IPS-18a (cell line): ENCODE measurements at regions not wholly inside any gene's neighbourhood (a gene's known extent, or its start where the extent isn't known, plus 50 kb on each side); places are given as distances from the start of the nearest gene placed in this dataset.
"Not testable (repeated sequence)": the region's sequence is repeated elsewhere in the genome, so short reads cannot be mapped to it uniquely, and the experiment has no call there.

Experiments used
- H3K27ac ChIP-seq: one replicate; pipeline ENCODE4 v1.5.1; 2013; ENCODE audit warnings: low read length
- H3K27me3 ChIP-seq: one replicate; pipeline ENCODE4 v1.6.1; 2013; ENCODE audit warnings: mild to moderate bottlenecking, low read length; ENCODE audit not compliant: control insufficient read depth, insufficient read depth
- H3K36me3 ChIP-seq: one replicate; pipeline ENCODE4 v1.6.1; 2013; ENCODE audit warnings: low read depth, low read length; ENCODE audit not compliant: control insufficient read depth
- H3K4me1 ChIP-seq: one replicate; pipeline ENCODE4 v1.6.1; 2013; ENCODE audit warnings: low read depth, low read length; ENCODE audit not compliant: control insufficient read depth
- H3K4me3 ChIP-seq: one replicate; pipeline ENCODE4 v1.5.1; 2013; ENCODE audit warnings: low read length
- H3K9ac ChIP-seq: one replicate; pipeline ENCODE4 v1.6.1; 2013; ENCODE audit warnings: mild to moderate bottlenecking, low read length, moderate library complexity
- H3K9me3 ChIP-seq: one replicate; pipeline ENCODE4 v1.6.1; 2013; ENCODE audit warnings: low read depth, low read length; ENCODE audit not compliant: control insufficient read depth

GRCh38 chr4:15332377-15332776 is 95.5 kb upstream of the C1QTNF7 start:
- no peaks in the 10 kb centered on the region for H3K4me1 ChIP-seq
- H3K27me3 ChIP-seq: no peaks in the 10 kb centered on the region
- H3K9me3 ChIP-seq: no peaks in the 10 kb centered on the region
- H3K9ac ChIP-seq: no peak overlapping the region
- no peak overlapping the region for H3K27ac ChIP-seq
- H3K36me3 ChIP-seq: no peaks in the 10 kb centered on the region
- no peak overlapping the region for H3K4me3 ChIP-seq

- Histone ChIP-seq H3K4me3 (no peak overlapping the region), H3K9me3 (no peaks in the 10 kb centered on the region), H3K9ac (no peak overlapping the region), H3K27ac (no peak overlapping the region), H3K27me3 (no peaks in the 10 kb centered on the region), H3K36me3 (no peaks in the 10 kb centered on the region), H3K4me1 (no peaks in the 10 kb centered on the region)
These were observed 93.9 kb upstream of the C1QTNF7 start for GRCh38 chr4:15333692-15334633.

GRCh38 chr4:15336410-15337167 is 91.2 kb upstream of the C1QTNF7 start:
- H3K36me3 ChIP-seq: no peaks in the 10 kb centered on the region
- H3K27me3 ChIP-seq: no peaks in the 10 kb centered on the region
- H3K27ac ChIP-seq: no peak overlapping the region
- no peaks in the 10 kb centered on the region for H3K4me1 ChIP-seq
- H3K9me3 ChIP-seq: no peaks in the 10 kb centered on the region
- H3K9ac ChIP-seq: no peak overlapping the region
- H3K4me3 ChIP-seq: no peak overlapping the region

GRCh38 chr4:15337168-15337657 is 90.6 kb upstream of the C1QTNF7 start:
- not testable (repeated sequence) for H3K27ac ChIP-seq, H3K9ac ChIP-seq, H3K4me1 ChIP-seq, H3K36me3 ChIP-seq, H3K27me3 ChIP-seq, H3K4me3 ChIP-seq, H3K9me3 ChIP-seq

- no peaks in the 10 kb centered on the region for H3K27me3 ChIP-seq
- no peaks in the 10 kb centered on the region for H3K36me3 ChIP-seq
- no peak overlapping the region for H3K27ac ChIP-seq
- H3K9ac ChIP-seq: no peak overlapping the region
- H3K4me1 ChIP-seq: no peaks in the 10 kb centered on the region
- H3K9me3 ChIP-seq: no peaks in the 10 kb centered on the region
- H3K4me3 ChIP-seq: no peak overlapping the region
These were observed 88.1 kb upstream of the C1QTNF7 start for GRCh38 chr4:15339737-15340136.

GRCh38 chr4:15340332-15340731 is 87.5 kb upstream of the C1QTNF7 start:
- H3K9ac ChIP-seq: no peak overlapping the region
- H3K36me3 ChIP-seq: no peaks in the 10 kb centered on the region
- H3K4me1 ChIP-seq: no peaks in the 10 kb centered on the region
- no peak overlapping the region for H3K4me3 ChIP-seq
- no peak overlapping the region for H3K27ac ChIP-seq
- H3K9me3 ChIP-seq: no peaks in the 10 kb centered on the region
- no peaks in the 10 kb centered on the region for H3K27me3 ChIP-seq

- Histone ChIP-seq H3K27ac (no peak overlapping the region), H3K36me3 (no peaks in the 10 kb centered on the region), H3K4me3 (no peak overlapping the region), H3K27me3 (no peaks in the 10 kb centered on the region), H3K9me3 (no peaks in the 10 kb centered on the region), H3K9ac (no peak overlapping the region), H3K4me1 (no peaks in the 10 kb centered on the region)
These were observed 86.7 kb upstream of the C1QTNF7 start for GRCh38 chr4:15340902-15341732.

GRCh38 chr4:15341733-15342300 is 86.0 kb upstream of the C1QTNF7 start:
- Histone ChIP-seq H3K9ac (no peak overlapping the region), H3K27me3 (no peaks in the 10 kb centered on the region), H3K4me1 (no peaks in the 10 kb centered on the region), H3K36me3 (no peaks in the 10 kb centered on the region), H3K9me3 (no peaks in the 10 kb centered on the region), H3K4me3 (no peak overlapping the region), H3K27ac (no peak overlapping the region)

- no peak overlapping the region for H3K27ac ChIP-seq
- no peaks in the 10 kb centered on the region for H3K27me3 ChIP-seq
- no peaks in the 10 kb centered on the region for H3K36me3 ChIP-seq
- H3K4me1 ChIP-seq: no peaks in the 10 kb centered on the region
- H3K9me3 ChIP-seq: no peaks in the 10 kb centered on the region
- H3K9ac ChIP-seq: no peak overlapping the region
- H3K4me3 ChIP-seq: no peak overlapping the region
These were observed 84.8 kb upstream of the C1QTNF7 start for GRCh38 chr4:15343000-15343399.

GRCh38 chr4:15343581-15343980 is 84.3 kb upstream of the C1QTNF7 start:
- no peak overlapping the region for H3K9ac ChIP-seq
- no peaks in the 10 kb centered on the region for H3K27me3 ChIP-seq
- H3K36me3 ChIP-seq: no peaks in the 10 kb centered on the region
- no peaks in the 10 kb centered on the region for H3K9me3 ChIP-seq
- no peak overlapping the region for H3K4me3 ChIP-seq
- no peak overlapping the region for H3K27ac ChIP-seq
- H3K4me1 ChIP-seq: no peaks in the 10 kb centered on the region

- H3K9ac ChIP-seq: no peak overlapping the region
- no peaks in the 10 kb centered on the region for H3K4me1 ChIP-seq
- no peaks in the 10 kb centered on the region for H3K27me3 ChIP-seq
- H3K36me3 ChIP-seq: no peaks in the 10 kb centered on the region
- no peak overlapping the region for H3K27ac ChIP-seq
- no peaks in the 10 kb centered on the region for H3K9me3 ChIP-seq
- no peak overlapping the region for H3K4me3 ChIP-seq
These were observed 83.8 kb upstream of the C1QTNF7 start for GRCh38 chr4:15344041-15344440.
